SK-N-SH (cell line): ENCODE measurements at regions not wholly inside any gene's neighbourhood (a gene's known extent, or its start where the extent isn't known, plus 50 kb on each side); places are given as distances from the start of the nearest gene placed in this dataset.

Experiments
- CTCF ChIA-PET: fragments of 300-600, 350-600 bp; formaldehyde crosslinking; extraction: SDS; loops from one replicate; lab custom pipeline; 2021; lab: Yijun Ruan, JAX
- POLR2A ChIA-PET: fragments of 350-600 bp; sonication (Branson Sonifier 250); formaldehyde crosslinking; extraction: SDS; loops from one replicate; lab custom pipeline; 2020; ENCODE audit warnings: antibody characterized with exemption, inconsistent platforms; lab: Yijun Ruan, JAX
- DNase-seq: peaks from one replicate; pipeline ENCODE4 v3.0.0; 2012
- H2AFZ ChIP-seq: fragments of 200-600 bp; sonication (generic); 2 replicates; pipeline ENCODE4 v1.8.1; 2016; ENCODE audit warnings: antibody characterized with exemption, mild to moderate bottlenecking, low read depth
- H3F3A ChIP-seq: fragments of 200-600 bp; sonication (generic); replicated peaks from 2 replicates; pipeline ENCODE3; 2016; ENCODE audit warnings: antibody characterized with exemption, mild to moderate bottlenecking; ENCODE audit not compliant: insufficient read depth
- H3K27ac ChIP-seq, 2 experiments: fragments of 200-500 bp in 1 of 2; fragments of 200-600 bp in 1 of 2; sonication (Bioruptor generic) in 1 of 2; sonication (generic), shearing (Covaris generic) in 1 of 2; 2 replicates each; pipeline versions ENCODE4 v1.5.1 to v1.6.1; 2014 to 2016; ENCODE audit warnings: low read depth in 2 of 2, inconsistent platforms in 1 of 2, low read length in 1 of 2, mild to moderate bottlenecking in 1 of 2, mixed read lengths in 1 of 2
- H3K27me3 ChIP-seq: fragments of 200-600 bp; sonication (generic), shearing (Covaris generic); 2 replicates; pipeline ENCODE4 v1.6.1; 2016; ENCODE audit warnings: mixed run types; ENCODE audit not compliant: insufficient read depth
- H3K36me3 ChIP-seq, 2 experiments: fragments of 200-500 bp in 1 of 2; fragments of 200-600 bp in 1 of 2; sonication (Bioruptor generic) in 1 of 2; sonication (generic) in 1 of 2; replicated peaks in 1 of 2; 2 replicates each; pipeline versions ENCODE3 to v1.5.1; 2014 to 2016; ENCODE audit warnings: low read length in 1 of 2, mild to moderate bottlenecking in 1 of 2; ENCODE audit not compliant: insufficient read depth in 2 of 2, control insufficient read depth in 1 of 2
- H3K4me1 ChIP-seq, 2 experiments: fragments of 200-500 bp in 1 of 2; fragments of 200-600 bp in 1 of 2; sonication (Bioruptor generic) in 1 of 2; sonication (generic), shearing (Covaris generic) in 1 of 2; 2 replicates each; pipeline versions ENCODE4 v1.5.1 to v1.6.1; 2014 to 2016; ENCODE audit warnings: low read depth in 1 of 2, low read length in 1 of 2, mixed run types in 1 of 2; ENCODE audit not compliant: insufficient read depth in 2 of 2, control insufficient read depth in 1 of 2
- H3K4me2 ChIP-seq: fragments of 200-600 bp; sonication (generic), shearing (Covaris generic); 2 replicates; pipeline ENCODE4 v1.6.1; 2017; ENCODE audit warnings: mixed run types
- H3K4me3 ChIP-seq, 2 experiments: fragments of 200-500 bp in 1 of 2; fragments of 200-600 bp in 1 of 2; sonication (Bioruptor generic) in 1 of 2; sonication (generic), shearing (Covaris generic) in 1 of 2; 2 replicates each; pipeline versions ENCODE4 v1.5.1 to v1.8.1; 2014 to 2016; ENCODE audit warnings: low read depth in 2 of 2, inconsistent platforms in 1 of 2, low read length in 1 of 2, mild to moderate bottlenecking in 1 of 2, mixed read lengths in 1 of 2, moderate library complexity in 1 of 2
- H3K79me2 ChIP-seq: fragments of 200-600 bp; sonication (generic); 2 replicates; pipeline ENCODE4 v1.8.1; 2017; ENCODE audit warnings: mild to moderate bottlenecking; ENCODE audit not compliant: insufficient read depth
- H3K9ac ChIP-seq: fragments of 200-600 bp; sonication (generic); 2 replicates; pipeline ENCODE4 v1.6.1; 2017; ENCODE audit warnings: mixed run types
- H3K9me2 ChIP-seq: fragments of 200-600 bp; sonication (generic); 2 replicates; pipeline ENCODE4 v1.6.1; 2017; ENCODE audit warnings: mixed run types
- H3K9me3 ChIP-seq: fragments of 200-600 bp; sonication (generic); 2 replicates; pipeline ENCODE4 v1.6.1; 2017; ENCODE audit warnings: mixed run types, mild to moderate bottlenecking, moderate library complexity
- H4K20me1 ChIP-seq: fragments of 200-600 bp; sonication (generic); 2 replicates; pipeline ENCODE4 v1.6.1; 2017; ENCODE audit warnings: mild to moderate bottlenecking, mixed run types; ENCODE audit not compliant: insufficient read depth
- CHD2 ChIP-seq: fragments of 150-350 bp; IDR thresholded peaks from 2 replicates; pipeline ENCODE4 v1.6.1; 2018; ENCODE audit warnings: low read length; ENCODE audit not compliant: partially characterized antibody
- CTCF ChIP-seq: fragments of 200-600 bp; sonication (generic); IDR thresholded peaks from 2 replicates; pipeline ENCODE4 v1.6.1; 2017; ENCODE audit warnings: antibody characterized with exemption, mild to moderate bottlenecking, moderate library complexity
- ELF1 ChIP-seq: IDR thresholded peaks from 2 replicates; pipeline ENCODE4 v1.4.0; 2012
- EP300 ChIP-seq, 2 experiments: IDR thresholded peaks; 2 replicates each; pipeline versions ENCODE4 v1.4.0 to v1.6.1; 2012; ENCODE audit warnings: borderline replicate concordance in 1 of 2, low read depth in 1 of 2, low read length in 1 of 2
- EZH2phosphoT487 ChIP-seq: fragments of 200-600 bp; sonication (generic); IDR thresholded peaks from 2 replicates; pipeline ENCODE4 v1.6.1; 2017; ENCODE audit warnings: low read depth, mixed run types, mild to moderate bottlenecking, antibody characterized with exemption, moderate library complexity, borderline replicate concordance
- FOXJ3 ChIP-seq: sonication (generic); formaldehyde crosslinking; IDR thresholded peaks from 2 replicates; pipeline ENCODE4 v1.5.1; 2020; ENCODE audit warnings: mild to moderate bottlenecking, missing genetic modification reagents
- FOXM1 ChIP-seq: IDR thresholded peaks from 2 replicates; pipeline ENCODE4 v1.4.0; 2012; ENCODE audit warnings: low read depth, mild to moderate bottlenecking
- GABPA ChIP-seq: IDR thresholded peaks from 2 replicates; pipeline ENCODE4 v1.4.0; 2012; ENCODE audit warnings: low read depth, mild to moderate bottlenecking
- GATA2 ChIP-seq: sonication (generic); formaldehyde crosslinking; IDR thresholded peaks from 2 replicates; pipeline ENCODE4 v1.5.0; 2020; ENCODE audit warnings: mild to moderate bottlenecking, missing genetic modification reagents
- JUND ChIP-seq: IDR thresholded peaks from 2 replicates; pipeline ENCODE4 v1.4.0; 2012
- MAX ChIP-seq: IDR thresholded peaks from 2 replicates; pipeline ENCODE4 v1.4.0; 2012; ENCODE audit warnings: low read depth
- MEF2A ChIP-seq: IDR thresholded peaks from 2 replicates; pipeline ENCODE4 v1.4.0; 2012; ENCODE audit warnings: low read depth, borderline replicate concordance
- MXI1 ChIP-seq: IDR thresholded peaks from 2 replicates; pipeline ENCODE4 v1.6.1; 2012; ENCODE audit warnings: mild to moderate bottlenecking, low read depth, low read length, improper control_type of control experiment
- NFIC ChIP-seq: IDR thresholded peaks from 2 replicates; pipeline ENCODE4 v1.4.0; 2012; ENCODE audit warnings: borderline replicate concordance
- NRF1 ChIP-seq: IDR thresholded peaks from 2 replicates; pipeline ENCODE4 v1.6.1; 2012; ENCODE audit warnings: low read depth, mild to moderate bottlenecking, low read length
- RXRA ChIP-seq: IDR thresholded peaks from 2 replicates; pipeline ENCODE4 v1.4.0; 2012; ENCODE audit warnings: low read depth, mild to moderate bottlenecking, borderline replicate concordance
- SIN3A ChIP-seq: IDR thresholded peaks from 2 replicates; pipeline ENCODE4 v1.6.1; 2012; ENCODE audit warnings: low read depth, mild to moderate bottlenecking, low read length, moderate library complexity, borderline replicate concordance
- SMC3 ChIP-seq: IDR thresholded peaks from 2 replicates; pipeline ENCODE4 v1.6.1; 2012; ENCODE audit warnings: low read depth, low read length, improper control_type of control experiment
- TAF1 ChIP-seq: IDR thresholded peaks from 2 replicates; pipeline ENCODE4 v1.6.1; 2012; ENCODE audit warnings: low read depth, mild to moderate bottlenecking, low read length, moderate library complexity, borderline replicate concordance
- TCF12 ChIP-seq: IDR thresholded peaks from 2 replicates; pipeline ENCODE4 v1.4.0; 2012
- USF1 ChIP-seq: IDR thresholded peaks from 2 replicates; pipeline ENCODE4 v1.4.0; 2012; ENCODE audit warnings: low read depth, borderline replicate concordance
- USF2 ChIP-seq: fragments of 150-350 bp; IDR thresholded peaks from 2 replicates; pipeline ENCODE4 v1.6.1; 2017; ENCODE audit warnings: antibody characterized with exemption, low read length, low read depth, borderline replicate concordance
- ZBTB33 ChIP-seq: IDR thresholded peaks from 2 replicates; pipeline ENCODE4 v1.4.0; 2012; ENCODE audit warnings: low read depth, borderline replicate concordance
- WGBS: methylation state at CpG from one replicate; pipeline ENCODE4 v1.1.6; 2017; ENCODE audit warnings: low lambda C conversion rate; 5-methylcytosine and 5-hydroxymethylcytosine counted together

GRCh38 chr10:42934842-42935241, 142.0 kb upstream of the RET start:
- no peak overlapping the region for H2AFZ ChIP-seq
- ChIA-PET CTCF (interaction anchor here (1.0 kb wide), 1 partner anchor 143 kb away, joined by 4 read pairs; no protein-coding TSS in a partner anchor), POLR2A (no interaction called here)
- TF ChIP-seq MEF2A: no peak
- no peak for TF ChIP-seq FOXM1
- no peak for TF ChIP-seq FOXJ3 (CRISPR knock-in tag)
- TF ChIP-seq TAF1: no peak
- TF ChIP-seq GATA2 (CRISPR knock-in tag): no peak
- no peak for TF ChIP-seq NRF1
- TF ChIP-seq ZBTB33: no peak
- no peak for TF ChIP-seq NFIC
- no peak for TF ChIP-seq USF1
- no peak for TF ChIP-seq MAX
- no peak for TF ChIP-seq RXRA
- no peak for TF ChIP-seq GABPA
- TF ChIP-seq TCF12: no peak
- 62% methylated on average over 3 of the region's 3 CpGs for WGBS
- H3K27ac ChIP-seq: no peak overlapping the region; a peak in 1 of 4 replicates
- no peaks in the 10 kb centered on the region for H4K20me1 ChIP-seq
- H3K36me3 ChIP-seq: no peaks in the 10 kb centered on the region
- H3K4me3 ChIP-seq: no peak overlapping the region
- no peaks in the 10 kb centered on the region for H3K79me2 ChIP-seq
- H3K9ac ChIP-seq: no peak overlapping the region
- no peaks in the 10 kb centered on the region for H3F3A ChIP-seq
- H3K9me3 ChIP-seq: no peaks in the 10 kb centered on the region
- DNase-seq: no peak
- no peak overlapping the region for H3K4me2 ChIP-seq
- H3K9me2 ChIP-seq: no peaks in the 10 kb centered on the region
- peaks cover 0 to 47% of the 10 kb centered on the region in 2 experiments; a peak in 1 of 4 replicates for H3K4me1 ChIP-seq
- no peaks in the 10 kb centered on the region for H3K27me3 ChIP-seq

GRCh38 chr10:42935466-42935865, 141.4 kb upstream of the RET start:
- no peak overlapping the region for H3K4me2 ChIP-seq
- H3K79me2 ChIP-seq: no peaks in the 10 kb centered on the region
- no peaks in the 10 kb centered on the region for H3F3A ChIP-seq
- 57% methylated on average over 8 of the region's 8 CpGs for whole genome bisulfite sequencing
- H3K4me1 ChIP-seq: peaks cover 0 to 53% of the 10 kb centered on the region in 2 experiments; a peak in 1 of 4 replicates
- no peak overlapping the region for H3K27ac ChIP-seq
- no peaks in the 10 kb centered on the region for H3K9me3 ChIP-seq
- no peaks in the 10 kb centered on the region for H3K36me3 ChIP-seq
- H3K9me2 ChIP-seq: no peaks in the 10 kb centered on the region
- DNase-seq: no peak
- H3K4me3 ChIP-seq: no peak overlapping the region
- H4K20me1 ChIP-seq: no peaks in the 10 kb centered on the region
- CTCF ChIA-PET: interaction anchor here (1.0 kb wide), 1 partner anchor 143 kb away, joined by 4 read pairs; no protein-coding TSS in a partner anchor
- no peaks in the 10 kb centered on the region for H3K27me3 ChIP-seq
- no peak overlapping the region for H2AFZ ChIP-seq
- POLR2A ChIA-PET: interaction anchor here (0.6 kb wide), 1 partner anchor 181 kb away, joined by 3 read pairs; no protein-coding TSS in a partner anchor
- no peak overlapping the region for H3K9ac ChIP-seq
- no peak for TF ChIP-seq EZH2phosphoT487
- TF ChIP-seq TCF12: no peak
- no peak for TF ChIP-seq SIN3A
- no peak for TF ChIP-seq CHD2
- no peak for TF ChIP-seq RXRA
- TF ChIP-seq EP300 (IDR thresholded peaks at IDR 0.05; ENCODE audit: borderline replicate concordance in 1 of 2, low read depth in 1 of 2, low read length in 1 of 2): no peak
- TF ChIP-seq MXI1: no peak
- TF ChIP-seq JUND: no peak
- no peak for TF ChIP-seq NFIC
- TF ChIP-seq ELF1: no peak
- TF ChIP-seq GABPA: no peak
- no peak for TF ChIP-seq USF2
- no peak for TF ChIP-seq SMC3
- TF ChIP-seq TAF1: no peak
- TF ChIP-seq CTCF: no peak
